GM21786 (cell line): ENCODE measurements at regions not wholly inside any gene's neighbourhood (a gene's known extent, or its start where the extent isn't known, plus 50 kb on each side); places are given as distances from the start of the nearest gene placed in this dataset.

Source experiments
- ATAC-seq: cut with Tn5 transposase; IDR thresholded peaks from one replicate; pipeline ENCODE4 v1.9.1; 2021; ENCODE audit not compliant: unreplicated experiment

DNA sequence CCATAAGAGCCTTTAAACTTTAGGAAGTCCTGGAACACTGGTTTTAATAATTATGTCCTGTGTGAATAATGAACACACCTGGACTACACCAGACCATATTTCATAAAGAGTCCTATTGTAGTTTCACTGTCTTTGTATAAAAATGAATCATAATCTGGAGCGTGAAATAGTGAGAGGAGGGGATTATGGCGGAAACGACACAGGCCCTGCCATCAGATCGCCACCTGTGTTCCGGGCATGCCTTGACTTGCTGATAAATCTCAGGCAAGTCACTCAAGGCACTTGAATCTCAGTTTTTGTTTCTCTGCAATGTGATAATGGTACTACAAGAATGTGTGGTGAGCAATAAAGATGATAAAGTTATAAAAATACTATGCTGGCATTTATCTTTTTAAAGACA lies 995.5 kb downstream of the MCTP2 start:
- no peak for ATAC-seq

GRCh38 chr15:95227235-95227634 lies 995.9 kb downstream of the MCTP2 start:
- ATAC-seq: no peak

GRCh38 chr15:95228856-95229555 lies 997.6 kb downstream of the MCTP2 start:
- no peak for ATAC-seq

GRCh38 chr15:95235033-95235432 lies 1003.7 kb downstream of the MCTP2 start:
- ATAC-seq: no peak

DNA sequence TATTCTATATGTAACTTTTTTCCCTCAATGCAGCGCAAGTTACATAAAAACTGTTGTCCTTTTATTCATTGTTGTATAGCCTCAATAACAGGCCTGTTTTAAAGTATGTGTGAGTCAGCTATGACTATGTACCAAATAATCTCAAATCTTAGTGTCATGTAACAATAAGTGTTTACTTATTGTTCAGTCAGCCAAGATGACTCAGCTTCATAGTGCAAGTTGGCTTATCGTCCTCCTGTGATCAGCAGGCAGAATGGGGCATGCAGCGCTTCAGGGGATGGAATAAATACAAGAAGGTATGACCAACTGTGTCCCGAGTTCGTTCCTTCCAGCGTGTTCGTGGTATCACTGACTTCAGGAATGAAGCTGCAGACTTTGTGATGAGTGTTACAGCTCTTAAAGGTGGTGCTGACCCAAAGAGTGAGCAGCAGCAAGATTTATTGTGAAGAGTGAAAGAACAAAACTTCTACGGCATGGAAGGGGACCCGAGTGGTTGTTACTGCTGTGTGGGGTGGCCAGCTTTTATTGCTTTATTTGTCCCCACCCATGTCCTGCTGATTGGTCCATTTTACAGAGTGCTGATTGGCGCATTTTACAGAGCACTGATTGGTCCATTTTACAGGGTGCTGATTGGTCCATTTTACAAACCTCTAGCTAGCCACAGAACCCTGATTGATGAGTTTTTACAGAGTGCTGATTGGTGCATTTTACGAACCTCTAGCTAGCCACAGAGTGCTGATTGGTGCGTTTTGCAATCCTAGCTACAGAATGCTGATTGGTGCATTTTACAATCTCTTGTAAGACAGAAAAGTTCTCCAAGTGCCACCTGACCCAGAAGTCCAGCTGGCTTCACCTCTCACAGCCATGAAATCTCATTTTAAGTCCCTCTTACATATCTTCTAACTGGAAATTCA lies 1016.0 kb downstream of the MCTP2 start:
- ATAC-seq: no peak

GRCh38 chr15:95249524-95249923 lies 1018.2 kb downstream of the MCTP2 start:
- no peak for ATAC-seq

DNA sequence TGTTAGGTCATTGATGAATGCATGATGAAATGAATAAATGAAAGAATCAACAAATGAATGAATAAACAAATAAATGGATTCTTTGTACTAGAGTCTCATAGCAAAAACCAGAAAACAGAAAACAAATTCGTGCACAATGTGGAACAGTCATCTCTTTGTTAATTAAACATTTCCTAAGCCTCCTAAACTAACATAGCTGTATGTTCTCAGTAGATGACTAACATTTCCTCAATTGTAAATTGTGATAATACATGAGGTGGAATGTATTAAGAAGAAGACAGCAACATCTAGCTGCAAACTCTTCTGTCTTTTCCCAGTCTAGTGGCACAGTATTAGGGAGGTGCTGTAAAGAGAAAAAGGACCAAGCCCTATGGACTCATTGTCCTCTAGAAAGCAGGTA lies 1021.0 kb downstream of the MCTP2 start:
- no peak for ATAC-seq

DNA sequence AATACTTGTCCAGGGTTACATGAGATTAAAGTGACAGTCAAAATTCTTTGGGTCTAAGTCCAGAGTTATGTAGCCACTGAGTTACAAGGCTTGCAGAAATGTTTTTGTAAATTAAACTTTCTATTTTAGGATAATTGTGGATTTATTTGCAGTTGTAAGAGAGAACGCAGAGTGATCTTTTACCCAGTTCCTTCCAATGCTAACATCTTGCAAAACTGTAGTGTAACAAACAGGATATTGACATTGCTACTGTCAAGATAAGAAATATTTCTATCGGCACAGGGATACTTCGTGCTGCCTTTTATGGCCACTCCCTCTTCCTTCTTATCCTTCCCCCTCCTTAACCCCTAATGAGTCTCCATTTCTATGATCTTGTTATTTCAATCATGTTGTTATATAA lies 1022.9 kb downstream of the MCTP2 start:
- no peak for ATAC-seq

GRCh38 chr15:95259513-95259912 lies 1028.2 kb downstream of the MCTP2 start:
- ATAC-seq: peak; percentile 76

- ATAC-seq: peak; percentile 17
These were observed 1028.6 kb downstream of the MCTP2 start for GRCh38 chr15:95259965-95260364.

DNA sequence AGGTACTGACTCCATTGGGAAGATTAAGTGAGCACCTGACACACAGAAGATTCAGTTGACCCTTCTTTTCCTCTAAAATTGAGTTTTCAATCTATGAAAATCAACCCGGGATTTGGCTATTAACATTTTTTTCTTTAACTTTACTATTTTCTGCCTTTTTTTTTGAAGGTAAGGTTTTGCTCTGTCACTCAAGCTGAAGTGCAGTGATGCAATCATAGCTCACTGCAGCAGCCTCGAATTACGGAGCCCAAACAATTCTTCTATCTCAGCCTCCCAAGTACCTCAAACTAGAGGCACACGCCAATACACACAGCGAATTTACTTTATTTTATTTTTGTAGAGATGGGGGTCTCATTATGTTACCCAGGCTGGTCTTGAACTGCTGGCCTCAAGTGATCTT lies 1029.5 kb downstream of the MCTP2 start:
- ATAC-seq: no peak

DNA sequence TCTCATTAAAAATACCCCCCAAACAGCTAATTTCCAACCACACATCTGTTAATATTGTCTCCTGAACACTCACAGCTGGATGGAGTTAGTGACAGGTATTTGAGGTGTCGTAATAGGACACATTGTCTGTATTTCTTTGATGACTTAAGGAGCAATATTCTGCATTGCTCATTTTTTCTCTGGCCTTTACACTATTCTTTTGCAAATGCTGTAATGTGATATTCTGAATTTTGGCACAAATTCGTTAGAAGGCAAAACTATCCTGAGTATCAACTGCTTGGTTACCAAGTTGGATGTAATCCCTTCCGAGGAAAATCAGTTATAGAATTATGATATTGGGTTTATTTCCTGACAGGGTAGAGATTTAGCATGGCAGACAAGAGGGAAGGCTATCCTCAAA lies 1030.2 kb downstream of the MCTP2 start:
- ATAC-seq: no peak

GRCh38 chr15:95261968-95262367 lies 1030.6 kb downstream of the MCTP2 start:
- ATAC-seq: no peak

- ATAC-seq: no peak
These were observed 1031.7 kb downstream of the MCTP2 start for GRCh38 chr15:95262866-95263564.

GRCh38 chr15:95263751-95264150 lies 1032.4 kb downstream of the MCTP2 start:
- ATAC-seq: no peak

DNA sequence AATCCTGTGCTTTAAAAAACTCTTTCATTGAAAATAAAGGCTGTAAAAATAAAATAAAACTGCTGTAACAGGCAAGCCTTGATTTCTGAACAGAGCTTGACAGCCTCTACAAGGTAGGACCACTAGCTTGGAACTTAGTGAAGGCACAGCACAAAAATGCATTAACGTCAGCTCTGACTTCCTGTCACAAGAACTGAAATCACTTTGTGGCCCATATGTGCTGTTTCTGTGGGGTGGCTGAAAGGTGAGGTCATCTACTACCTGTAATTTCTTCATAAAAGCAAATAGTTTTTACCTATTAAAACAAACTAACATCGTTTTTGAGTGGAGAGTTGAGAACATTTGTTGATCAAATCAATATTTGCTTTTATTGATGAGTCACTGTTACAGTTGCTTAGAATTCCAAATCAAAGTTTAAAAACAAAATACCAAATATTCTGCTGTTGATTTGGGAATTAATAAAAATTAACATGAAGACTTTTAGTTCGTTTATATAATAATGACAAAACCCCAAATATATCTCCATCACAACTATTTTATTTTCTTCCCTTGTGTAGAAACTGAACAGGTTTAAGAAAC lies 1034.1 kb downstream of the MCTP2 start:
- no peak for ATAC-seq

DNA sequence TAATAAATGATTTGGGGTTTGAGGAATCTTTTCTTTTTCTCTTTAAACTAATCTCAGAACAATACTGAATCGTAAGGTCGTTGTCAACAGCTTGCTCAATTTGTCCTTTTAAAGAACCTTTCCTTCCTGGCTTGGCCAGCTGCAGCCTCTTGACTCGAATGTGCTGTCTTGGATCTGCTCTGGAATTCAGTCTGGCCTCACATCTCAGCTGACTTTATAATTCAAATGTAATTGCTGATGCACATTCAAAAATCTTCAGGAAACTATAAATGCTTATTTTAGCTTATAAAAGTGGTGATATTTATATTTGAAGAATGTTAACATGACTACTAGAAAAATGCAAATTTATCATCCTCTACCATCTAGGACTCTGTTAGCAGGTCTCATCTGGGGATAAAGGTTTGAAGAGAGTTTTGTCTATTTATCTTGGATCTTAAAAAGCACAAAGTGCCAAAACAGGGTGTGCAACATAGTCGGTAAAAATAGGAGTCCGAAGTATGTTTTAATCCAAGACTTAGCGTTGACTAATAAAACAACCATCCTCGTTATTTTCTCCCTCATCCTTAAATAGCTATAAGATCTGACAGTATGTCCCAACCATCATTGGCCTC lies 1035.2 kb downstream of the MCTP2 start:
- ATAC-seq: no peak

DNA sequence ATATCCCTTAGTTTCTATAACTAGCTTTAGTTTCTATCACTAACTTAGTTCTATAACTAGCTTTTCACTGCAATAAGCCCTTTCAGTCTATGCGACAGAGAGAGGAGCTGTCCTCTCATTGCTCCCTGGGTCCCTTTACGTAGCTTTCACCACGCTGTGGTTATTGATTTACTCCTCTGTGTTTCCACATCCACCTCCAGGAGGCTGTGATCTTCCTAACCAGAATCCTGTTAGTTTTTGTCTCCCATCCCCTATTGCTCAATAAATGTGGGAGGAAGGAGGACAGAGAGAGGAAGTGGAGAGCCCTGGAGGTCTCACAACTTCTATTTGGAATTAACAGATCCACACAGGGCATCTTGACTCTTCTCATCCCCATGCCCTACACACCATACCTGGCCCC lies 1036.1 kb downstream of the MCTP2 start:
- ATAC-seq: no peak

- ATAC-seq: no peak
These were observed 1038.2 kb downstream of the MCTP2 start for GRCh38 chr15:95269242-95270183.

GRCh38 chr15:95274101-95274500 lies 1042.7 kb downstream of the MCTP2 start:
- no peak for ATAC-seq
